ENCODE measurements at regions not wholly inside any gene's neighbourhood (a gene's known extent, or its start where the extent isn't known, plus 50 kb on each side); places are given as distances from the start of the nearest gene placed in this dataset.

DNA sequence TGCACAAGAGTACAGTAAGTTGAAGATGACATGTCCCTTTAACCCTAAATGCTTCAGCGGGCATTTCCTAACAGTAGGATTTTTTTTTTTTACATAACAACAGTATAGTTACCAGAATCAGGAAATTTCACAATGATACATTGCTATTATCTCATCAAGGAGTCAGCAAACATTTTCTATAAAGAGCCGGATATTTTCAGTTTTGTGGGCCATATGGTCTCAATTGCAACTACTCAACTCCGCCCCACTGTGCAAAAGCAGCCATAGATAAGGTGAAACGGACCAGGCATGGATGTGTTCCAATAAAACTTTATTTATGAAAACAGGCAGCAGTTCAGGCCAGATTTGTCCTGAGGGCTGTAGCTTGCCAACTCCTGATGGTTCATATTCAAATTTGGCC lies 130.6 kb downstream of the SMAD6 start:
- DNase-seq = no peak

DNA sequence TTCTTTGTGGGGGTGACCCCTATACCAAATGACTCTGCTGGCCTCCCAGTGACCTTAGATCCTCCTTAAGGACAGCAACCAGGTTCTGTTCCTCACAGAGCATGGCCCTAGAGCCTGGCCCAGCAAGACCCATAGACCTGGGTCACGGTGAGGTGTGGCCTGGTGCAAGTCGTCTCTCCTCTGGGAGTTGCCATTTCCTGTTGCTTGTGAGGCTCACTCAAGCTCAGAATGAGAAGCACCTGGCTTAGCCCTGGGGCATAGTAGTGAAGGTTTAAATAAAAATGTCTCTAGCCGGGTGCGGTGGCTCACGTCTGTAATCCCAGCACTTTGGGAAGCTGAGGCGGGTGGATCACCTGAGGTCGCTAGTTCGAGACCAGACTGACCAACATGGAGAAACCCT lies 131.3 kb downstream of the SMAD6 start:
- DNase-seq = no peak

DNA sequence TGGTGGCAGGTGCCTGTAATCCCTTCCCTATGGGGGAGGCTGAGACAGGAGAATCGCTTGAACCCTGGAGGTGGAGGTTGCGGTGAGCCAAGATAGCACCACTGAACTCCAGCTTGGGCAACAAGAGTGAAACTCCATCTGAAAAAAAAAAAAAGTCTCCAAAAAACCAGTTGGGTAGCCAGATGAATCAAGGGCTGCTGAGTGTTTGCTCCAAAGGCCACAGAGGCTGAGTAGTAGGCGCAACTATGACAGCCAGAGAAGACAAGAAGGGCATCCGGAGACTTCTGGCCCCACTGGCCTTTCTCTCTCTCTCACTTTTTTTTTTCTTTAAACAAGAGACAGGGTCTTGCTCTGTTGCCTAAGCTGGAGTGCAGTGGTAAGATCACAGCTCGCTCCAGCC lies 131.8 kb downstream of the SMAD6 start:
- no peak for DNase-seq

DNA sequence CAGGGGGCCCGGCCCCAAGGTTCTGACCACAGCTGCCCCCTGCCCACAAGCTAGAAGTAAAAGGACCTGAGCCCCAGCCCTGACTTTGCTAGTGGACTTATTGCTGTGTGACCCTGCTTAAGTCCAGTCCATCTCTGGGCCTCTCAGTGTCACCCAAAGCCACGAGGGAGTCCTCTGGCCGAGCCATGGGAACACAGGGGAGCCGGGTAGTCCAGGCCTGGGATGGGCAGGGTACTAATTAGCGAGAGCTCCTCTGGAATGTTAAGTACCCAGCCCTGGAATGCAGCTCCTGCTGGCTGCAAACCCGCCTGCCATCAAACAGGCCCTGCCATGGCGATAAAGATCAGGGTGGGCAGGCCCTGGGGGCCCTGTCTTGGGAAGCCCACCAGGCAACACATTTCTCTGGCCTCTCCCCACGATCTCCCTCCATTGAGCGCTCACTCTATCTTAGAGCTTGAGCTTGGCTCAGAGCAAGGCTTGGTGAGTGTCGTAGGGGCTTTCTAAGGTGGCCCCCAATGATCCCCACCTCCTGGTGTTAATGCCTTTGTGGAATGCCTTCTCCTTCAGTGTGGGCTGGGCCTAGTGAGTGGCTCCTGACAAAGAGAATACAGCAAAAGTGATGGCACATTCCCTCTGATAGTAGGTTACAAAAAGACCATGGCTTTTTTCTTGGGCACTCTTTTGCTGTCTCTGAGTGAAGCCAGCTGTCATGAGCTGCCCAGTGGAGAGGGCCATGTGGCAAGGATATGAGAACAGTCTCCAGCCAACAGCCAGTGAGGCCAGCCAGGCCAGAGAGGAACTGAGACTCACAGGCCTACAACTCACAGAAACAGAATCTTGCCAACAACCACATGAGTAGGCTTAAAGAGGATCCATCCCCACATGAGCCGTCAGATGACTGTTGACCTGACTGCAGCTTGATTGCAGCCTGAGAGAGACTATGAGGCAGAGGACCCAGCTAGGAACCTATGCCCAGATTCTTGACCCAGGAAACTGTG lies 133.1 kb downstream of the SMAD6 start:
- no peak for DNase-seq

DNA sequence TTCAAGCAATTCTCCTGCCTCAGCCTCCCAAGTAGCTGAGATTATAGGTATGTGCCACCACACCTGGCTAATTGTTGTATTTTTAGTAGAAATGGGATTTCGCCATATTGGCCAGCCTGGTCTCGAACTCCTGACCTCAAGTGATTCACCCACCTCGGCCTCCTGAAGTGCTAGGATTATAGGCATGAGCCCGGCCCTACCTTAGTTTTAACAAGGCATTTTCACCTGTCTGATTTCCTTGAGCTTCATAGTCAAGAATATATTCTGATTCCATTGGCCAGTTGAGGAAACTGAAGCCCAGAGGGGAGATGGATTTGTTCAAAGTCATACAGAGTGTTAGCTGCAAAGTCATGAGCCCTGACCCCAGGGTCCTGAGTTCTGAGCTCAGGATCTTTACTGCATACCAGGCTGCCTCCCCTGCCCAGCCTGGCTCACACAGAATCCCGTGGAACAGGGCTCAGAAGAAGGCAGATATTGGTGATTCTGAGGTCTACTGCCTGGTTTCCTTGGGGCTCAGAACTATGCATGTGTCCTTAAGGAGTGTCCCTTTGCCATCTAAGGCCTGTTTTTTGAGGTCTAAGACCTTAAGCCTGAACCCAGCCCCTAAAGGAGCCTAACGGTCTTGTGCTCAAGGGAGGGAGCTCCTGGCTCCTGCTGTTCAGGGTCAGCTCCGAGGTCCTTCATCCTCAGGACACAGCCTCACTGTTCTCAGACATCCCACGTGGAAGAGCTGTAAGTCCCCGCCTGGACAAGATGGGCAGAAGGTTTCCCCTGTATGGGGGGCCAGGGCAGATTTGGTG lies 134.4 kb downstream of the SMAD6 start:
- no peak for DNase-seq

DNA sequence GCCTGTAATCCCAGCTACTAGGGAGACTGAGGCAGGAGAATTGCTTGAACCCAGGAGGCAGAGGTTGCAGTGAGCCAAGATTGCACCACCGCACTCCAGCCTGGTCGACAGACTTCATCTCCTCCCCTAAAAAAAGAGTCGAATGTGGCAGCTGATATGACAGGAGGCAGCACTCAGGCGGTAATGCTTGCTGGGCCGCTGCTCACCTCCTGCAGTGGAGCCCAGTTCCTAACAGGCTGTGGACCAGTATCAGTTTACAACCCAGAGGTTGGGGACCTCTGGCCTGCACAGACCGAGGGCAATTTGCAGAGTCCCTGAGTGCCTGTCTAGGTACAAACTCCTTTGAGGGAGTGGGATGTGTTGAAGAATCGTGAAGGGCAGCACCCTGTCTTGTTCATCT lies 136.2 kb downstream of the SMAD6 start:
- no peak for DNase-seq

DNA sequence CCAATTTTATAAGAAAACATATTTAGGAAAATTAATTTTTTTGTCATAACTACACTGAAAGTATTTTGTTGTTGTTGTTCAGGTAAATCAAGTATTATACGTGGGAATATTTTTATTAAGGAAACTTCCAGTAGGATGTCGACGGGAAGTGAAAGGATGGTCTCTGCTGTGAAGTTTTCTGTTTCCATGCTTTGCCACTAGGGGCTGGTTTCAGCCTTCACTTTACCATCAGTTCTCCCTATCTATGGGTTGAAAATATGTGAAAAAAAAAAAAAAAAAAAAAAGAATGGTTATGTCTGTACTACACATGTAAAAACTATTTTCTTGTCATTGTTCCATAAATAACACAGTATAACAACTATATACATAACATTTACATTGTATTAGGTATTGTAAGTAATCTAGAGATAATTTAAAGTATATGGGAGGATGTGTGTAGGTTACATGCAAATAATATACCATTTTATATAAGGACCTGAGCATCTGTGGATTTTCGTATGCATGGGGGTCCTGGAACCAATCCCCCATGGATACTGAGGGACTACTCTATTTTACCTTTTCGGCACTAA lies 136.7 kb downstream of the SMAD6 start:
- DNase-seq = no peak

DNA sequence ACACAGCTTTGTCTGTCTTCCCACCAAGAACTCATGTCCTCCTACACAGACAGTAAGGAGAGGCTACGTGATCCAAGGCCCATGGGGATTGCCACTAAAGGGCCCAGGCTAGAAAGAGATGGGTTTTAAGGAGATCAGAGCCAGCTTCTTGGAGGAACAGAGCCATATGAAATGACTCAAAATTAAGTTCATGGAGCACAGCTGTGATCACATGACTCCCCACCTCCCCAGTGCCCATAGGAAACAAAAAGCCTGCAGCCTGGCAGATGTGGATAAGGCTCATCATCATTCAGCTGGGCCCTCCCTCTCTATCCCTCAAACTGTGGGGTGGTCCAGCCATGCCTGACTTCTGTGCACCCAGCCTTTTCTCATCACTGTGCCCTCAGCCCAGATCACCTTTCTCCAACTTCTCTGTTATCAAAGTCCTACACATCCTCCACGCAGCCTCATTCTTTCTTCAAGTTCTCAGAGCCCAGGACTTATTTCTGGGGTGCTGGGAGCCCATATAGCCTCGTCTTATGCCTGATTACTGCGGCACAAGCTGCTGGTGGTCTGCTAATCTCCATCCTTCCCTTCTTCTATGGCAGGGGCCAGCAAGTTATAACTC lies 137.6 kb downstream of the SMAD6 start:
- DNase-seq = no peak

DNA sequence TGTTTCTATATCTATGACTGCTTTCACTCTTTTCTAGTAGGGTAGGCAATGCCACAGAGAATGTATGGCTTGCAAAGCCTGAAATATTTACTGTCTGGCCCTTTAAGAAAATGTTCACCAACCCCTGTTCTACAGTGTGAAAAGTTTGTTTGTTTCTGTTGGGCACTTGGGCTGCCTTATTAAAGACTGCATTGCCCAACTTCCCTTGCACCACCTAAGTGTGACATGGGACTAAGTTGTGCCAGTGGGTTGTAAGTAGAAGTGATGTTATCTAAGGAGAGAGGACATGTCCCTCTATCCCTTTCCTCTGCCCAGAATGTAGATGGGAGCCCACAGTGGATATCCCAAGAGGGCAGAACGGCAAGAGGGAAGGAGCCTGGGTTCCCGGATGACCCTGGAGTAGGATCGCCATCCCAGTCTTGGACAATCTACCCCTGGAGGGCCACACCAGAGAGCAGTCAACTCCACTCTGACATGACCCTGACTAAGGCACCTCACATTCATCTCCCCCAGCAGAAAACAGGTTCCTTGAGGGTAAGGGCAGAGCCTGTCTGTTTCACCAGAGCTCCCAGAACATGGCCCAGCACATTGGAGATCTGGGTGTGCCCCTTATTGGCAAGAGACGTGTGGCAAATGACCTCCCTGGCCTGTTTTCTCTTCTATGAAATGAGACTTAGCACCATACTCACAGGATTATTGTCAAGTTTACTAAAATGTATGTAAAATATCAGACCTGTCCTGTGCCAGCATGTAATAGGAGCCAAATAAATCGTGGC lies 138.8 kb downstream of the SMAD6 start:
- no peak for DNase-seq

DNA sequence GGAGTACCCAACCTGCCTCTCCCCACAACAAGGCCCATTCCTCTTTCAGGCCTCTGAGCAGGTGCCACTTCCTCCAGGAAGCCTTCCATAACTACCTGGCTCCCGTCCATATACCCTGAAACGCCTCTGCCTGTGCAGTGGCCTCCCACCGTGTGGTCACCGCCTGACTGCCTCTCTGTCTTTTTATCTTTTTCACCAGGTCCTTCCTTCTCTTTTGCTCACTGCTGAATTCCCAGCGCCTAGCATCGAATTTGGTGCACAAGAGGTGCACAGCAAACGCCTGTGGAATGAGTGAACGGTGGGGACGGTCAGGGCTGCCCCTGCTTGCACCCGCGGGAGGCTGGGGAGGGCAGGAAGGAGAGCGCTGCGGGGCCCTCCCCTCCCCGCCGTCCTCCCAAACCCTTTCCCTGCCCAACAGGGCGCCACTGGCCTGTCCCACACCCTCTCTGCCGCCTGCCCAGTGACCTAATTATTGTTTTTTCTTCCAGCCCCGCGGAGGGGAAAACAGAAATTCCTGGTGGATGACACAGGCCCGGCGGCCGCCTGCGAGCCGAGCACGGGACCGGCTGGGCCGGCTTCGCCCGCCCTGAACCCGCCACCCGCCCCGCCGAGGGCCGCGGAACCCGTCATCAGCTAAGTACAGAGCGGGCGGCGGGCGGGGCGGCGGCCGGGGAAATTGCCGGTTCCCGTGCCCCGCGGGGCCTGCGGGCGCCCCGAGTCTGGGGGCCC lies 140.1 kb downstream of the SMAD6 start:
- peak; percentile 10 for DNase-seq

DNA sequence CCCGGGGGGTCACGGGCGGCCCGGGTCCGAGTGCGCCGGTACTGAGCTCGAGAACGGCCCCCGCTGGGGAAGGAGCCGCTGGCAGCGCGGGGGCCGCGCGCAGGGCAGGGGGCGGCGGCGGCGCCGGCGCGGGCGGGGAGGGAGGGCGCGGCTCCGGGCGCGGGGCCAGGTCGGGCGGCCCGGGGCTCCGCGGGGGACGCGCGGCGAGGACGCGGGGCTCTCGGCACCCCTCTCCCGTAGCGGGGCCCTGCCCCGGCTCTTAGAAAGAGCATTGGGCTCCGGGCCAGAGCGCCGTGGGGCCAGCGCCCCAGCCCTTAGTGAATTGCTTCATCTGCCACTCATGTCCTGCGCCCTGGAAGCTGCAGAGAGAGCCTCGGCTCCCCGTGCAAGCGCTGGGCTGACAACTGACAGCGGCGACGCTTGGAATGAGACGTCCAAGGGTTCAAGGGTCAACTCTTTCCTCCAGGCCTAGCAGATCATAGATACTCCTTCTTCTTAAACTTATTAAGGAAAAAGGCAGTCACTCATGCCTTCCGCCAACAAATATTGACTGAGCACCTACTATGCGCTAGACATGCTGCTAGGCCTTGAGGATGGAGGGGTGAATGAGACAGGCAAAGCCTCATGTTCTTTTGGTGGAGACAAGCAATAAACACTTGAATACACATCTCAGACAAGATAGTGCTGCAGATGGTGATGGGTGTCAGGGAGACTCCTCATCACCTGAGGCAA lies 140.8 kb downstream of the SMAD6 start:
- no peak for DNase-seq

DNA sequence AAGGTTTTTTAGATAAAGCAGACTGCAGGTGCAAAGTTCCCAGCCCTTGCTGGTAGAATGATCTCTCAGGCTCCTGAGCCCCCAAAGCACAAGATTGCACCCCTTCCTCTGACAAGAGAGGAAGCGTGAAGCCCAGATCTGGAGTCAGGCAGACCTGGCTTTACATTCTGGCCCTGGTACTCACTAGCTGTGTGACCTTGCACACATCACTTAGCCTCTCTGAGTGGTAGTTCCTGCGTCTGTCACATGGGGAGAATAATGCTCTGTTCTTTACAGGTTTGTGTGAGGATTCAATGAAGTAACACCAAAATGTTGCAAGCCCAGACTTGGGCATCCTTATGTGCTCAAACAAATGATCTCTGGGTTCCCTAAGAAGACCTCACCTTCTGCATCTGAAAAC lies 141.5 kb downstream of the SMAD6 start:
- no peak for DNase-seq

DNA sequence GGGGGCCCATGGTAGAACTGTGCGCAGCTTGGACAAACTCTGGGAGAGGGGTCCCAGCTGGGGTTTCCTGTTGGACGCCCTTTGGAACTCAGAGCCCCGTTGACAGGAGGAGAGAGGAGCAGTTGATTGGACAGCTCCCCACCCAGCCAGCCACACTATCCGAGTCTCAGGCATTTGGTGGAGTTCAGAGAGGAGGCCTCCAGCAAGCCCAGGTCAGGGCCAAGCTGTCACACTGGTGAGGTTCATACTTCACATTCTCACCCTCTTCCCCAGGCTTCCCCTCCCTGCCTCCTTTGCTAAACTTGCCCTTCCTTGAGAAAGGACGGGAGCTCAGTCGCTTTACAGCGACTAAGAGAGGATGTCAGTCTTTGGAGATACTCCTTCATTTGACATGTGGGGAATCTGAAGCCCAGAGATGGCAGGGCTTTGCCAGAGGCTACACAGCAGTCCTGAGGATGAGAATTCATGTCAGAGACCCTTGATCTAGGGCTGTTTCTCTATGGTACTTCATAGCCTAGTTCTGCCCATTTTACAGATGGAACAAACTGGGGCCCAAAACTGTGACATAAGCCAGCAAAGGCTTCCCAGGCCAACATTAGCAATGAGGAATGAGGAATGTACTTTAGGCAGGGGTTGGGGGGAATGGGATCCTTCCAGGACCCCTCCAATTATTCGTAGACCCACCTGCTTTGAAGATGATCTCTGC lies 142.2 kb downstream of the SMAD6 start:
- DNase-seq = no peak

DNA sequence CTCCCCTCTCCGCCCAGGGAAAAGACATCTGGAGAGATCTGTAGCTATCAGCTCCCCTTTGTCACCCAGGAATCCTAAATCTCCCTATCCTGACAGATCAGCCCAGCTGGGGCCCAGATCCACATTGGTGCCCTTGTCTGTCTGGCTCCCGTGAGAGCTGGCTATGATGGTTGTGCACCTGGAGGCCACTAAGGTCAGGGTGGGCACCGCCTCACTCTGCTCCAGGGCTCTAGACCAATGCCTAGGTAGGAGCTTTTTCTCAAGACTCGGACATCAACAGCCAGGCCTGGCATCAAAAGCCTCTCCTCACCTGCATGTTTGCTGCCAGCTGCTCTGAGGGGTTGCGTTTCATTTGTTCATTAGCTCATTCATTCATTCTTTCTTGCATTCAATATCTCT lies 142.7 kb downstream of the SMAD6 start:
- DNase-seq = no peak

DNA sequence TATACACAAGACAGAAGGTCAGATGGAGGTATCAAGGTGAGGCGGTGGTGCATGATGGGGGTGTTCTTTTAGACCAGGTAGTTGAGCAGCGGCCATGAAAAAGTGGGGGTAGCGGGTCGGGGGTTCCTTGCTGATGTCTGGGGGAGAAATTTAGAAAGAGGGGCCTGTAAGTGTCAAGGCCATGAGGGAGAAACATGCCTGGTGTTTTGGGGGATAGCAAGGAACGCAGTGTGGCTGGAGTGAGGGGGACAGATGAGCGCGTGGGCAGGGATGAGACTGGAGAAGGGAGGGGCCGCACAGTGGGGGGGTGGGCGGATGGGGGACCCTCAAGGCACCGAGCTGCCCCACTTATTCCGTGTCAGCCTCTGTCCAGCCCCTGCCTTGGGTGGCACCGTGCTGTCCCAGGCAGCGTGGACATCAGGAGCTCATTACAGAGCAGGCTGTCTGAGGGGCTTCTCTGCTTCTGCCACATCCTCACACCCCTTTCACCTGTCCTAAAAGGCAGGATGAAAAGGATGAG lies 143.3 kb downstream of the SMAD6 start:
- no peak for DNase-seq

DNA sequence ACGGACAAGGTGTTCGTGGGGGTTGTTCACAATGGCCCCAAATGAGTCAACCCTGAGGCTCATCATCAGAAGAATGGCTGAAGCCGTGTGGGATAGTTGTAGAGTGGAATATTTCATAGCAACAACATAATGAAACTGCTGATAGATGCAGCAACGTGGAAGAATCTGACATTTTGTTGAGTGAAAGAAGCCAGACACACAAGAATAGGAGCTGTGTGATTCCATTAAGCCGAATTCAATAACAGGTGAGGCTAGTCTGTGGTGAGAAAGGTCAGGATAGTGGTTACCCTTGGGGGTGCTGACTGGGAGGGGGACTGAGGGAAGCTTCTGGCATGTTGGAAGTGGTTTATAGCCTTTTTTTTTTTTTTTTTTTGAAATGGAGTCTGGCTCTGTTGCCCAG lies 144.0 kb downstream of the SMAD6 start:
- DNase-seq = no peak

DNA sequence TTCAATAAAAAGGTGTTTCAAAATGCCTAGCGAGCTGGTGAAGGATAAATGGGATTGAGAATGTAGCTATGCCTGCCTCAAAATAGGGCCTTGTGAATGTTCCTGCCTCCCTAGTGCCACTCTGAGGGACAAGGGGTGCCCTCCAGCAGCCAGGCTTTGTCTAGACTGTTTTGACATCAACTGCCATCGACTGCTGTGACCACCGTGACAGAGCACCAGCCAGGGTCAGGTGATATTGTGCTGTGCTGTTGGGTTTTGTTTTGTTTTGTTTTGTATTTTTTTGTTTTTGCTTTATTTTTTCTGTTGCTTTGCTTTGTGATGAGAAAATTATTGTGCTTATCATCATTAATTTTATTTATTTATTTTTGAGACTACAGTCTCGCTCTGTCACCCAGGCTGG lies 144.8 kb downstream of the SMAD6 start:
- no peak for DNase-seq

DNA sequence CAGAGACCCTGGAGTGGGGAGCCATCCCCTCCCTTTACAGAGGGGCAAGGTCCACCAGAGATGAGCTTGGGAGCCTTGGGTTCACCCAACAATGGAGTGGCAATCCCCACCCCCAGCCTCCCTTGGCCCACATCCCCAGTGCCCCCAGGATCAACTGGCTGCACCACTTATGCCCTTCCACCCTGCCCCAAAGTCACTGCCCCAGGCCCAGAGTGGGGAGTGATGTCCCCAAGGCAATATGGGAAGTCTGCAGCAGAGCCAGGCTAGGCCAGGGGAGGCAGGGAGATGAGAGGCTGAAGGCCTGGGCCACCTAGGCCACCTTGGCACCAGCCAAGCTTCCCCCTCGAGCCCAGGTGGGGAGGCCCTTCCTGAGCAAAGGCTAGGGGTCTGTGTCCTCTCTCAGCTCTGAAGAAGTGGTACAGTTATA lies 145.5 kb downstream of the SMAD6 start:
- DNase-seq = no peak

DNA sequence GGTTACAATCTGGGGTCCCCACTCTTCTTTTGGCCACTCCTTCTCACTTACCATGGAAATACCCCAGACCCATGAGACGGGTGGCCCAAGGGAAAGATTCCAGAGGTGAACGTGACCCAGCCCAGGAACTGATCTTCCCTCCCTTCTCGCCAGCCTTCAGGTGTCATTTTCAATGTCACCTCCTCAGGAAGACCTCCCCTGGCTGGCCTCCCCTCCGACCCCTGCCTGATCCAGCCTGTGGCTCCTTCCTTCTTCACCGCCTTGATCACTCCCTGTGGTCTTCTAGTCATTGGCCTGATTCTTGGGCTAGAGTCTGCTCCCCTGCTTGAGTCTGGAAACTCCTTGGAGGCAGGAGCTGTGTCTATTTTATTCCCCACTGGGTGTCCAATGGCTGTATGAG lies 146.1 kb downstream of the SMAD6 start:
- no peak for DNase-seq

All from activated CD4-positive, alpha-beta T cell treated with anti-CD3 and anti-CD28 coated beads, Interleukin-2, Interleukin-6, amounts not matched to agents 100 ng/mL and 50 ng/mL, durations not matched to agents 16 hours and 8 hours (primary cell).